HG02798 (cell line): ENCODE measurements at regions not wholly inside any gene's neighbourhood (a gene's known extent, or its start where the extent isn't known, plus 50 kb on each side); places are given as distances from the start of the nearest gene placed in this dataset.

ENCODE experiments used
- ATAC-seq: cut with Tn5 transposase; IDR thresholded peaks from one replicate; pipeline ENCODE4 v1.9.1; 2021; ENCODE audit warnings: mild to moderate bottlenecking; ENCODE audit not compliant: unreplicated experiment, poor library complexity

DNA sequence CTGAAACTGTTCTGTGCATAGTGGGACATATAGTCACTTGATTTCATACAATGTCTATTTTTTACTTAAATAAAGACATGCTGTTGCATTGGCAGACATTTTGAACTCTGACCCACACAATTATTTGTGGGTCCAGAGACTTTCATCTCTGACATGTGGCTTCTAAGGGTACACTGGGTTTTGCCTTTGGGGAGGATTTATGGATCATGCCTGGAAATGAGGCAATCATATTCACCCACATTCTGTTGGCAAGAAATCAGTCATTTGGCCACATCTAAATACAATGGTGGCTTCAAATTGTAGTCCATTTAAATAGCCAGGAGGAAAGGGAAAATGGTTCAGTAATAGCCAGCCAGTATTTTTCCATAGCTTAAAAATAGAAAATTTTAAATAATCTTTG lies 238.3 kb upstream of the KLF12 start:
- ATAC-seq, result no peak

DNA sequence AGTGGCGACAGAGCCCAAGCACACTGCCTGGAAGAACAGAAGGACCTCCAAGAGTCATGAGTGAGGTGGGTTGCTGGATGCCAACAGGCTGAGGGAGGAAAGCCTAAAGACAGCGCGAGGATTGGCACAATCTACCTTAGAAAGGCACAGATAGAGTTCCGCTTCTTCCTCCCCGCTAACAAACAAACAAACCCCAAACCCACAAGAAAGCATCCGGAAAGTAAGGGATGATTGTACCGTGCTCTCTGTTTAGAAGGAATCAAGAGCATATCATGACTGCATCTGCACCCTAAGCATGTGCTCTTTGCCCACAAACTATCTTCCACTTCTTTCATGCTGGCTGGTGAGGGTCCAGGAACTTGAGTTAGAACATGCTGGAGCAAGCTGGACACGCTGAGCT lies 233.0 kb upstream of the KLF12 start:
- no peak for ATAC-seq

DNA sequence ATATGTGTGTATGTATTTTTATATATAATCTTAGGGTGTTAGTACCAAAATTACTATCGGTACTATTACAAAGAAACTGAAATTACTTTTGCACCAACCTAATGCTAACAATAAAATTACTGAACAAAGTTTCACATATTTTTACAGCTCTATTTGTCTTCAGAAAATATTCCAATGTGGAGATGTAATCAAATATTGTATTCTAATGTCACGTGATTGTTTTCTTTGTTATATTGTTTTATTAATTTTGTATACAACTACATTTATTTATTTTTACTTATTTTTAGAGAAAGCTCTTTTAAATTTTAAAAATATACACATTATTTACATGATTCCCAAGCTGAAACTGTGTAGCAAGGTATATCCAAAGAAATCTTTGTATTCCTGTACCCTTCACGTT lies 227.1 kb upstream of the KLF12 start:
- ATAC-seq, result no peak

DNA sequence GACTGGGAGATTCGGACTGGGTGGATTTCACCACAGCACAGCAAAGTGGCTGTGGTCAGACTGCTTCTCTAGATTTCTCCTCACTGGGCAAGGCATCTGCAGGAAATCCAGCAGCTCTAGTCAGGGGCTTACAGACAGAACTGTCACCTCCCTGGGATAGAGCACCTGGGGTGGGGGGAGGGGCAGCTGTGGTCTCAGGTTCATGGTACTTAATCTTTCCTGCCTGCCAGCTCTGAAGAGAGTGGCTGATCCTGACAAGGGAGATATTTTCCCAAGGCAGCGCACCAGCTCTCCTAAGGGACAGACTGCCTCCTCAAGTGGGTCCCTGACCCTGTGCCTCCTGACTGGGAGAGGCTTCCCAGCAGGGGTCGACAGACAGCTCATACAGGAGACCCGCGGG lies 212.8 kb upstream of the KLF12 start:
- no peak for ATAC-seq

DNA sequence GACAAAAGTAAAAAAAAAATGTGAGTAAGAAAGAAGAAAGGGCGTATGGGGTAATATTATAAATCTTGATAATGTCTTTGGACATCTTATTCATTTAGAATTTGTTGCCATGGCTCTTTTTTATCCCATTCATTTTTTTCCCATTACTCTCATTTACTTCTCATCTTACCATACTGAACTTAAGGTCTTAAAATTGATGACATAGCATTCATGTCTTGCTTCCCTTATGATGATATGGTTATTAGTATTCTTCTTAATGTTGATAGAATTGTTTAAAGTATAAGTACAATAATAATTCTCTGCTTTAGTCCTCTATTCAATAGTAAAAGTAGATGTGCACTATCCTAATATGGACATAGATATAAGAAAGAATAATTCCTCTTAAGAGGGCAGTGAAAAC lies 204.1 kb upstream of the KLF12 start:
- ATAC-seq, result no peak

DNA sequence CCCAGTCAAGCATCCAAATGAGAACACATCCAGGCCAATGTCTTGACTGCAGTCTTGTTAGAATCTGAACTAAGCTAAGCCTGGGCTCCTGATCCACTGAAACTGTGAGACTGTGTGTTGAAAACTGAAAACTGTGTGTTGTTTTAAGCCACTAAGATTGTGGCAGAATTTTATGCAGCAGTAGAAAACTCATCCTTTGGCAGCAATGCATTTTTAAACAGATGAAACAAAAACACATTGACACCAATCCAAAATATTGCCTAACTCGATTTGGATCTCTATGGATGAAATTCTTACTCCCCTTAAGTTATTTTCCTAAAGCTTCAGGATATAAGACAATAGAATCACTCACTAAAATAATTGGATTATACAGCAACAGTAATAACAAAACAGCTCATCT lies 202.3 kb upstream of the KLF12 start:
- no peak for ATAC-seq

DNA sequence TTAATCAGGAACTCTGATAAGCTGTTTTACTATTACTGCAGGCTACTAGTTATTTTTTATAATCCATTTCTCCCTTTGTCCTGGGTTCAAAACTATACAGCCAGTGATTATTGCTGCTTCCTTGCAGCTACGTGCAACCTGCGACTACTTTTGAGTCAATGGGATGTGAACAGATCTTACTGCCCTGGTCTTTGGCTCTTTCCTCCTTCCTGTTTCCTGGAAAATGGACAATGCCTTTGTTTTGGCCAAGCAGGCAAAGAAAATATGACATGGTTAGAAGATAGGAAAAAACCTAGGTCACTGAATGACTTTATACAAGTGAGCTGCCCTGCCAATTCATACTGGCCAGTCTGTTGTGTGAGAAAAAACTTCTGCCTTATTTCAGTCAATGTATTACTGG lies 201.2 kb upstream of the KLF12 start:
- no peak for ATAC-seq

DNA sequence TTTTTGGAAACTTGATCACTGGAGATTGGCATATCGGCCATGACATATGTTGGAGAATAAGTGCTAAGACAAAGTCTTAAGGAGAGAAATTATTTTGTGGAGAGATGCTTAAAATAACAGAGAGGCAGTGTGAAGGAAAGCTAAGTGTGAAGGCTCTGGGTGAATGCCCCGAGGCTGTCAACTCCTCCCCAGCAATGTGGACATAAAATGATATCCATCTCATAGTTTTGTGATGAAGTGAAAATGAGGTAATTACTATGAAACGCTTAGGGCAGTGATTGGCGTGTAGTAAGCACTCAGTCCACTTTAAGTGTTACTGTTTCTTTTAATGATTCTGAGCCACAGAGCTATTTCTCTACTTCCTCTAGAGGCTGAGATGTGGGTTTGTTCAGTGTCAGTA lies 195.8 kb upstream of the KLF12 start:
- ATAC-seq, result no peak

DNA sequence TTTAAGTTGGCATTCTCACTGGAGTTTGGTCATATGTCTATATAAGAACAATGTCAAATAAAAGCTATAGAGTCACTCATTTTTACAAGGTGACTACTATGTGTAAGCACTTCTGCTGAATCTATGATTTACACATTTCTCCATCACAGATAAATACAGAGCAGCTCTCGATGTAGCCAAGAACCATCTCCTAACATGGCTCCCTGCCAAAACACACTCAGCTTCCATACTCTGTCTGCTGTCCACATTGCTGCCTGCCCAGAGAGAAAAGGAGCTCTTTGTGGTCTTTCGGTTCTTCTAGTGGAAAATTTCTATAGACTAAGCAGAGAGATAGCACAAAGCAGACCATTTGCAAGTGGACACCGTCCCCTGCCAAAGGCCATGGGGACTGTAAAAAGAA lies 190.9 kb upstream of the KLF12 start:
- no peak for ATAC-seq

DNA sequence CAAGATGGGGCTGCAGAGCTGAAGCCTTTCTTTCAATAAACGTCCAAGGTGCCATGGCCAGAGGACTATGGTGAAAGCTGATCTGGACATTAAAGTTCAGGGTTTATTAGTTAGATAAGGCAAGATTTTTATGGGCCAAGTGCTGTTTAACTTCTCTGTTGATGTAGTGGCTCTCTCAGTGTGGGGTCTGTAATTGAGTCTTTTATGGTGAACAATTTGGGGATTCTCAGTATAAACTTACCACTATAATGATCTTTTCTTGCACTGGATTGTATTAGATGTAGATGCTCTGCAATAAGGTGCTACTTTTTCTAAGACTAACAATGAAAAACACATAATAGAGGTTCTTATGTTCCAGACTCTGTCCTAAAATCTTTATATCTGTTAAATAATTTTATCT lies 190.1 kb upstream of the KLF12 start:
- ATAC-seq, result no peak

DNA sequence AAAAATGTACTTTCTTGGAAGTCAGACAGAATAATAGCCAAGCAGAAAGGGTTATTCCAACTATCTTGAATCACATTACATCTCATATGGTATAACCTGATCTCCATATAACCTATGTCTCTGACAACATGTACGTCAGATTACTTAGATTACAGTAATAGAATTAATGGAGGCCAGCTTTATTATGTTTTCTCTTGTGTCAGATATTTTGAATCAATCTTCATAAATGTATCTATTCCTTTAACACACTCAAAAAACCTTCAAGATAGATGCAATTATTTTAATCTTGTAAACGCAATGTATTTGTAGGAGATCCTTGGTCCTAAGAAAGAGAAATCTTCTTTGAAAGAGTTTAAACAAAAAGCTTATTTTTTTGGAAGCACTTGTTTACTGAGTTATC lies 188.4 kb upstream of the KLF12 start:
- no peak for ATAC-seq

DNA sequence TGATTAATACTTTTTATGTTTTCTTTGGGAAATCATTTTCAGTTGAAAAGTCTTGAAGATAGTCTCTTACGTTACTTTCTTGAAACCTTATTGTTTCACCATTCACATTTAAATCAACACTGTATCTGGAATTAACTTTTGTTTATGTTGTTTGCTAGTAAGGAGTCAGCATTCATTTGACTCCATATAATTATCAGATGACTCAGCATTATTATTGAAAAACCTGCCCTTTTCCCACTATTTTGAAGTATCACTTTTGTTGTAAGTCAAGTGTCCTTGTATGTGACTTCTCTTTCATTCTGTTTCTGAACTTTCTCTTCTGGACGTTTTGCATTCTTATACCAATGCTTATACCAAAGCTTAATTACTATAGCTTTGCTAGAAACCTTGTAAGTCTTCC lies 186.1 kb upstream of the KLF12 start:
- ATAC-seq, result no peak

DNA sequence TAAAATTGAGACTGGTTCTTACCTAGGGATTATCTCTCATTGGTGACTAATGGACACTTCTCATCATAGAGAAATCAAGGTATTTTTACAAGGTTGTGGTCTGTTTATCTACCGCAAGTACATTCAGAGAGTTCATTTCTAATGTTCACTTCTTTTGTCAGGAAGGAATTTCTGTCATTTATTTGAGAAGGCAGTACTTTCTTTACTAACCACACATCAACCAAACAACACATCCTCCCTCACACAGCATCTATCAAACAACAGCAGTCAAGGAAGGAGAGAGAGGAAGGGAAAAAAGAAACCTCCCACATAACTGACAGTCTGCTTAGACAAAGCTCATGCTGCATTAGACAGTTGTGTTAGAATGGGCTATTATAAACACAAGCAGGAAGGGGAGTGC lies 182.3 kb upstream of the KLF12 start:
- no peak for ATAC-seq

DNA sequence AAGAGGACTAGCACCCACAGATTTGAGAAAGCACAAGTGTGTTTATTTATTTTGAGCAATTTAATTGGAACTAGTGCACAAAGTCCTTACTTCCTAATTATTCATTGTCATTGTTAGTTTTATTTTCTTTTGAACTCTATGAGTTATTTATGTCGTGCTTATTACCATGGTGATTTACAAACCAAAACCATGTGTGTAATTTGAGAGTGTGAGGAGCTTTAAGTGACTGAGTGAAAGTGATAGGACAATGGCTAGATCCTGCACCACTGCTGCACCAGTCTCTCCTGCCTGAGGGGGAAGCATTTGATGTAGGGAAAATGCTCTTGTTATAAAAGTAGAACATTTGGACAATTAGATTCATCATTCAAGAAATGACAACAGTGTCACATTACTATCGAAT lies 172.3 kb upstream of the KLF12 start:
- ATAC-seq, result peak; percentile 32

DNA sequence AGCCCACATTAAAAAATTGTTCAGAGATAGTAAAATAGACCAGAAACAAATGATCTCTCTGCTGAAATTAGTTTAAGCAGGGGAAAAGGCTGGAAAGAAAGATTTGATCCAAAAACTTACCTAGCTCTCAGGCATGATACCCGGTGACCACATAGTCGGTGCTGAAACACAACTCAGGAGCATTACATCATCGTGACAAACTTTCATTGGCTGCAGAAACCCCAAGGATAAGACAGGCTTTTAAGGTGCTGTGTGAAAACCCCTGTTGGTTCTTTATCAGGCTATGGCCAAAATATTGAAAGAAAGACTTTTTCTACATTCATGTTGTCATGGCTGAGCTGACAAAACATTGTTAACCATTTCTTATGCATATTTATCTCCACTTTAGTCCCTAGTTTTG lies 171.7 kb upstream of the KLF12 start:
- ATAC-seq, result no peak

DNA sequence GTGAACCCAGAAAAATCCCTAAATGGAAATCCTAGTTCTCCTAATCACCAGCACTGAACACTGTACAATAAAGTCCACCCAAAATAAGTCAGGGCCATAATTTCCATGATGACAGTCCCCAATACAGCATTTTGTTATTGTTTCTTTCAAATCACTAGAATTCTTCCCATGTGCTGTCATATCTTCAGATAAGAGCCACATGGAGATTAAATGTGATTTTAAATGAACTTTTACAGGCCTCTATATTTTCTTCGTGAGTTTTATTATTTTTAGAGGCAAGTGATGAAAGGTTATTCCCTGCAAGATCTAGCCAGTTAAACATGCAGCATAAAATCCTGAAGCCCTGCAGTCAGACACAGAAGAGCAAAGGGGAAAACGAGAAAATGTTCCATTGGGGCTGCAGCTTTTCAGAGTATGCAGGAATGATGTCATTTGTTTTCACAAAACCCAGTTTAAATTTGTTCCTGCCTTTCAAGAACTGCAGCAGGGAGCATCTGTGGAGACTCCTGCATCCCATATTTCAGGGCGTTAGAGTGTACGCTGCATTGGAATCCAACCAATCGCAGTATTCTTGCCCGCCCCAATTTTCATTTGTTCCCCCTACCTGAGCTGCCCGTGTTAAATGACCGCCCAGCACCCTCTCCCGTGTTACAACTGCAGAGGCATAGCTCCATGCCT lies 167.2 kb upstream of the KLF12 start:
- ATAC-seq, result no peak

DNA sequence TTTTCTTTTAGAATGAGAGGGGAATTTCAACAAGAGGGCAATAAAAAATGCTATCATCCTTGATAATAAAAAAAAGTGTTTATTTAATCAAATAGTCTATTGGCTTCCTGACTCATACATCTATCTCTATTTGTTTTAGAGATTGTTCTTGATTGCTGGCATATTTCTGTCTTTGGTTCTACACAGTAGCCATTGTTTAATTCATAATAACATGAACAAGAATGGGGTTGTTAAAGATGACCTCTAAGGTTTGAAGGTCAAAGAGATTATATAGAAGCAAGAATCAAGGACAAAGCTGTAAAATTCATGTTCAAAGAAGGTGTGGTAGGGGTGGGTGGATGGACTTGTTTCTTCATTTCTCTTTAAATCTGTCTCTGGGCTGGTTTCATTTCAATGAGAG lies 166.0 kb upstream of the KLF12 start:
- ATAC-seq, result no peak

DNA sequence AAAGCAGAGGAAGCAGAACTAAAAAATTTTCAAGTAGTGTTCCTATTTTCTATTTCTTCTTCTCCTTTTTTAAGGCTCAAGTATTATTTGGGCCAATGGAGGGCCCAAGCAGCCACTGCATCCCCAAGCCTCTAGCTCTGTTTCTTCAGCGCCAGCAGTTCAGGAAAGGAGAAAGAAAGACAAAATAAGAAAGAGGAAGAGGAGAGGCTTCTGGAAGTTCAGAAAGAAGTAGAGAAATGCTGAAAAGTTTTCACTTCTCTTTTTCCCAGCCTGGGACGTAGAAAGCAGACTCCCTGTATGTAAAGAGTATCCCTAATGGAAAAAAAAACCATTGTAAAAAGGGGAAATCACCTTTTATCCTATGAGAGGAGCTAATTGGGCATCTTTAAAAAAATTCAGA lies 165.5 kb upstream of the KLF12 start:
- ATAC-seq, result no peak

DNA sequence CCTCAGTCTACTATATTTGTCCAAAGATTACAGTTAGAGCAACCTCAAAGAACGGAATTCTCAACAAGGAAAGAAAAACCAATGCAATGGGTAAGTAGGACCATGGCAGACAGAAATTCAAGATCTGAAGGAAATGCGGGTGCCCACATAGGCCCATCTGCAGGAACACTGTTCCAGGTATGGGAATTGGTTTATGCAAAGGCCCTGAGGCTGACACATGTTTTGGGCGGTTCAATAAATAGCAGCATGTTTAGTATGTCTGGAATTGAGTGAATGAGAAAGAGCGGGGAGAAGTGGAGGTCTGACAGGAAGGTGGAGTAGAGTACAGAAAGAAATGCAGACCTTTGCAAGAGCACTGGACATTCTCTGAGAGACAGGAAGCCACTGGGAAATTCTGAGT lies 164.7 kb upstream of the KLF12 start:
- ATAC-seq, result no peak

DNA sequence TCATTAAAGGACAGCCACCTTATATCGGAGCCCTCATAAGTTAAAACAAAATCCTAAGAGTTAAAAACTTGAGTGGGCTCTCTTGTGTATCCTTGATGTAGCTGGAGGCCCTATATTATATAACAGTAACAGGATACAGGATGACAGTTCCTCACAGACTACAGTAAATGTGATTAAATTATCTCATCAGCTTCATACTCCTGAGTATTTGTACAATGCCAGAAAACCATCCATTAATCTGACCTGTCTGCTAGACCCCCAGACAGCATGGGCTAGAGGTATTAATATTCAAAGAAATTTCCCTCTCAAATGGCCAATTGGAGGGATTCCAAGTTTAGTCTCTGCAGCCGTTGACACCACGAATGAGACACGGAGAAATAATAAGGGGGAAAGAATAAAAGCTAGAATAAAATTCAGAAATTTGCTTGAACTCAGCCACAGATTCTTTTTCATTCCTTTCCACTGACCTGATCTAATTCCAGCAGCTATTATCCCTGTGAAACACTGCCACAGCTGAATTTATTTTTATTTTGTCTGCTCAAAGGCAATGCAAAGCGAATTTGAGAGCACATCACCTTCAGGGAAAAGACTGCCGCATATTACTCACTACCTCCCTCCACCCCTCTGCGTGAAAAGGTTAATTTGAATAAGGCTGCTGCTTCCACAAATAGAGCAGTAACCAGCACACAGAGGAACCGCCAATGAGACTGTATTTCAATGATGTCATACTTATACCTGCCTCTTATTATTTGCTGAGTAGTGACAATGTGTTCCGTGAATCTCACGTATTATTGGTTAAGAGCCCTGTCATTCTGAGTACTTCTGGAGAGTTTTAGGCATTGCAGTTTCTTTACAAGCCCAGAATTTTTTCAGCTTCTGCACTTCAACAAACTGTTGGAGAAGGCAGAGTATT lies 155.9 kb upstream of the KLF12 start:
- peak; percentile 92 for ATAC-seq

DNA sequence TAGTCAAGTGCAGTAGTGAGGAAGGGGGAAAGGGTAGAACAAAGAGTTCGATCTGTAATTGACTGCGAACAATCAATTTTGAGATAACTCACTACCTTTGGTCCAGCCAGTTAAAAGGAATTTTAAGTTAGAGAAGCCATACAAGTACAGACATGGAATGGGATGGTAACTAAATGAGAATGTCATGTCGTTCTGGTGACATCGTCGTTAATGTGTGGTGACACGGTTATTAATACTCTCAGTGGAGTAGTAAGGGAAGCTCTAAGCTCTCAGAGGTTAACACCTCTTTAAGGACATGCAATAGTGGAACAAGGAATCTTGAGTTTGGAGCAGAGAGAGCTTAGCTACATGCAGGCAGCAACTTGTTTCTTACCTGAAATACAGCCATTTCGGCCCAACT lies 154.9 kb upstream of the KLF12 start:
- no peak for ATAC-seq

DNA sequence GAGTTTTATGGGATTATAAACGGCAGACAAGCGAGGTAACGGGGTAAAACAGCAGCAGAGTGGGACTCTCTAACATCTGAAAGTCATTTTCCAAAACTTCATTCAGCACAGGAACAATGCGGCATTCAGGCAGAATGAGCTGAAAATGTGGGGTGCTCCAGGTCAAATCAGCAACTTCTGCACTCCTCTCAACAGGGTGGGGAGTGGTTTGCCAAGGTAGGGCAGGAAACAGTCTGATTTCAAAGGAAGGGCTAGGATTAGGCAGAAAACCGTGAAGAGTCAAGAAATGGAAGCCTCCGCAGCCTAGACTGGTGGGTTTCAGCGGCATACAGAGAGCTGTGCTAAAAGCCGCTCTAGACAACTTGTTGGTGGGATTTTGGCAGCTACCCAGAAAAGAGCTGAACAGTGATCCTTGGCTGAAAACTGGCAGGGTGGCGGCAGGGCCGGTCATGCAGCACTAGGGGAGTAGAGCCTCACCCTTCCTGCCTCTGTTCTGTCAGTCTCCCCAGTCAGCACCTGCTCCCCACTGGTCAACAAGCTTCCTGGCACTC lies 154.2 kb upstream of the KLF12 start:
- no peak for ATAC-seq
